Tibial nerve (tissue), 4 donors: ENCODE measurements at regions not wholly inside any gene's neighbourhood (a gene's known extent, or its start where the extent isn't known, plus 50 kb on each side); places are given as distances from the start of the nearest gene placed in this dataset.

Experiments
- CTCF ChIP-seq, 5 experiments: fragments of 200-600 bp in 3 of 5; fragments of 450-650 bp in 2 of 5; sonication (generic) in 3 of 5; IDR thresholded peaks; one replicate each; pipeline ENCODE4 v1.5.1; 2016 to 2019; ENCODE audit warnings: antibody characterized with exemption in 5 of 5, mild to moderate bottlenecking in 3 of 5, moderate library complexity in 2 of 5
- EP300 ChIP-seq, 2 donors: sonication (generic); formaldehyde crosslinking; IDR thresholded peaks; one replicate each; pipeline ENCODE4 v1.6.1; 2017; ENCODE audit warnings: antibody characterized with exemption in 2 of 2, mild to moderate bottlenecking in 1 of 2
- POLR2A ChIP-seq, 2 donors: fragments of 450-650 bp; IDR thresholded peaks; one replicate each; pipeline ENCODE4 v1.6.1; 2017; ENCODE audit warnings: antibody characterized with exemption in 2 of 2, mild to moderate bottlenecking in 2 of 2, moderate library complexity in 2 of 2

GRCh38 chr18:73842795-73843394 lies 304.7 kb downstream of the FBXO15 start:
- TF ChIP-seq CTCF (IDR thresholded peaks at IDR 0.05) (peak; percentile 63 to 97 (median 90)), POLR2A (IDR thresholded peaks at IDR 0.05) (no peak), EP300 (IDR thresholded peaks at IDR 0.05) (no peak)
